IMR-90 (cell line): ENCODE measurements at regions not wholly inside any gene's neighbourhood (a gene's known extent, or its start where the extent isn't known, plus 50 kb on each side); places are given as distances from the start of the nearest gene placed in this dataset.

ENCODE experiments used
- ATAC-seq: fragments of 200-7000 bp; cut with Tn5 transposase; 2 replicates; pipeline ENCODE4 v1.9.1; 2020; ENCODE audit warnings: low read depth, mild to moderate bottlenecking, moderate library complexity
- BruUV-seq: library from RNA; stranded (reverse); fragments of 400-500 nt; replicated peaks from 2 replicates; lab custom pipeline; 2021; lab: Mats Ljungman, UMichigan
- CTCF ChIA-PET: fragments of 300-600 bp; formaldehyde crosslinking; extraction: SDS; loops from one replicate; lab custom pipeline; 2021; ENCODE audit warnings: antibody characterized with exemption; lab: Yijun Ruan, JAX
- POLR2A ChIA-PET: fragments of 300-600 bp; sonication (Branson Sonifier 250); formaldehyde crosslinking; loops from one replicate; lab custom pipeline; 2022; ENCODE audit warnings: antibody characterized with exemption; ENCODE audit not compliant: unreplicated experiment; lab: Charles Lee
- DNase-seq: peaks from one replicate; pipeline ENCODE4 v3.0.0; 2013
- H2AFZ ChIP-seq: replicated peaks from 2 replicates; pipeline ENCODE3; 2013; ENCODE audit warnings: low read length, mild to moderate bottlenecking; ENCODE audit not compliant: poor library complexity
- H2AK5ac ChIP-seq: 2 replicates; pipeline ENCODE4 v1.6.1; 2013; ENCODE audit warnings: low read depth, low read length, inconsistent platforms
- H2AK9ac ChIP-seq: replicated peaks from 2 replicates; pipeline ENCODE3; 2013; ENCODE audit warnings: mild to moderate bottlenecking, low read depth, low read length, moderate library complexity; ENCODE audit not compliant: poor library complexity
- H2BK120ac ChIP-seq: 2 replicates; pipeline ENCODE4 v1.6.1; 2013; ENCODE audit warnings: low read depth, low read length, inconsistent platforms
- H2BK15ac ChIP-seq: 3 replicates; pipeline ENCODE4 v1.6.1; 2013; ENCODE audit warnings: low read depth, low read length, inconsistent platforms
- H2BK20ac ChIP-seq: 2 replicates; pipeline ENCODE4 v1.6.1; 2013; ENCODE audit warnings: low read depth, mild to moderate bottlenecking, inconsistent platforms, low read length, moderate library complexity
- H2BK5ac ChIP-seq: 2 replicates; pipeline ENCODE4 v1.6.1; 2013; ENCODE audit warnings: mild to moderate bottlenecking, low read depth, low read length, inconsistent platforms; ENCODE audit not compliant: poor library complexity, severe bottlenecking
- H3K14ac ChIP-seq: replicated peaks from 2 replicates; pipeline ENCODE4 v1.6.1; 2013; ENCODE audit warnings: low read depth, low read length, inconsistent platforms
- H3K18ac ChIP-seq: 2 replicates; pipeline ENCODE4 v1.6.1; 2013; ENCODE audit warnings: low read depth, low read length, control low read depth
- H3K23ac ChIP-seq: 2 replicates; pipeline ENCODE4 v1.6.1; 2013; ENCODE audit warnings: low read depth, low read length, inconsistent platforms
- H3K27ac ChIP-seq: 2 replicates; pipeline ENCODE4 v1.5.1; 2013; ENCODE audit warnings: mild to moderate bottlenecking, control low read depth, low read length; ENCODE audit not compliant: insufficient read depth
- H3K27me3 ChIP-seq: 2 replicates; pipeline ENCODE4 v1.6.1; 2013; ENCODE audit warnings: low read length; ENCODE audit not compliant: control insufficient read depth, insufficient read depth
- H3K36me3 ChIP-seq: 2 replicates; pipeline ENCODE4 v1.6.1; 2013; ENCODE audit warnings: low read length, mixed read lengths; ENCODE audit not compliant: control insufficient read depth, insufficient read depth
- H3K4ac ChIP-seq: 2 replicates; pipeline ENCODE4 v1.6.1; 2013; ENCODE audit warnings: low read depth, low read length, inconsistent platforms
- H3K4me1 ChIP-seq: 2 replicates; pipeline ENCODE4 v1.6.1; 2013; ENCODE audit warnings: low read length, mixed read lengths; ENCODE audit not compliant: control insufficient read depth, insufficient read depth
- H3K4me2 ChIP-seq: 2 replicates; pipeline ENCODE4 v1.6.1; 2013; ENCODE audit warnings: low read depth, mild to moderate bottlenecking, control low read depth, low read length, moderate library complexity
- H3K4me3 ChIP-seq: 2 replicates; pipeline ENCODE4 v1.5.1; 2013; ENCODE audit warnings: low read depth, mild to moderate bottlenecking, control low read depth, low read length, moderate library complexity; ENCODE audit not compliant: insufficient read depth
- H3K56ac ChIP-seq: 2 replicates; pipeline ENCODE4 v1.6.1; 2013; ENCODE audit warnings: low read length, inconsistent platforms; ENCODE audit not compliant: insufficient read depth; ENCODE audit errors: extremely low read depth
- H3K79me1 ChIP-seq, 2 experiments: 2 replicates each; pipeline ENCODE4 v1.6.1; 2013; ENCODE audit warnings: low read length in 2 of 2, inconsistent platforms in 1 of 2, low read depth in 1 of 2
- H3K9ac ChIP-seq: 2 replicates; pipeline ENCODE4 v1.6.1; 2013; ENCODE audit warnings: low read depth, low read length, control low read depth
- H3K9me1 ChIP-seq: 2 replicates; pipeline ENCODE4 v1.6.1; 2013; ENCODE audit warnings: low read length, inconsistent platforms; ENCODE audit not compliant: insufficient read depth
- H3K9me3 ChIP-seq: 2 replicates; pipeline ENCODE4 v1.6.1; 2013; ENCODE audit warnings: low read length; ENCODE audit not compliant: control insufficient read depth, insufficient read depth
- H4K20me1 ChIP-seq: 2 replicates; pipeline ENCODE4 v1.6.1; 2013; ENCODE audit warnings: low read length, inconsistent platforms; ENCODE audit not compliant: insufficient read depth
- H4K5ac ChIP-seq: 2 replicates; pipeline ENCODE4 v1.6.1; 2013; ENCODE audit warnings: mild to moderate bottlenecking, low read depth, low read length, control low read depth
- H4K8ac ChIP-seq, 2 experiments: 2 replicates each; pipeline ENCODE4 v1.6.1; 2013; ENCODE audit warnings: low read depth in 2 of 2, low read length in 2 of 2, control low read depth in 1 of 2, inconsistent platforms in 1 of 2
- H4K91ac ChIP-seq: 2 replicates; pipeline ENCODE4 v1.6.1; 2013; ENCODE audit warnings: low read depth, low read length, inconsistent platforms; ENCODE audit not compliant: insufficient read depth
- CEBPB ChIP-seq: IDR thresholded peaks from 2 replicates; pipeline ENCODE4 v1.6.1; 2012; ENCODE audit warnings: low read depth, low read length, improper control_type of control experiment
- ELK1 ChIP-seq: fragments of 150-350 bp; IDR thresholded peaks from 2 replicates; pipeline ENCODE4 v1.6.1; 2016; ENCODE audit warnings: low read depth, mild to moderate bottlenecking, low read length, moderate library complexity, borderline replicate concordance
- MAZ ChIP-seq: IDR thresholded peaks from 2 replicates; pipeline ENCODE4 v1.6.1; 2012; ENCODE audit warnings: low read depth, mild to moderate bottlenecking, low read length, improper control_type of control experiment, moderate library complexity, borderline replicate concordance
- NFE2L2 ChIP-seq: fragments of 150-350 bp; IDR thresholded peaks from 2 replicates; pipeline ENCODE4 v1.6.1; 2016; ENCODE audit warnings: low read depth, mild to moderate bottlenecking, low read length
- RAD21 ChIP-seq: IDR thresholded peaks from 2 replicates; pipeline ENCODE4 v1.6.1; 2012; ENCODE audit warnings: low read length, improper control_type of control experiment
- RFX5 ChIP-seq: IDR thresholded peaks from 2 replicates; pipeline ENCODE4 v1.8.0; 2012; ENCODE audit warnings: low read depth, mild to moderate bottlenecking, low read length, moderate library complexity
- SMC3 ChIP-seq: fragments of 150-350 bp; IDR thresholded peaks from 2 replicates; pipeline ENCODE4 v1.6.1; 2016; ENCODE audit warnings: low read depth, mild to moderate bottlenecking, antibody characterized with exemption, low read length, moderate library complexity
- WGBS, 2 experiments: methylation state at CpG; one replicate each; pipeline versions ENCODE4 v1.1.5 to v1.1.7; 2013; ENCODE audit warnings: missing lambda C conversion rate in 2 of 2; ENCODE audit not compliant: insufficient read length in 1 of 2; ENCODE audit errors: extremely low coverage in 2 of 2; 5-methylcytosine and 5-hydroxymethylcytosine counted together
- dilution Hi-C: fragments of 300-500 bp; cut with HindIII; formaldehyde crosslinking; loops from one replicate; pipeline ENCODE4 v1.14.3; 2018; ENCODE audit warnings: low sequenced_read_pairs; ENCODE audit not compliant: unreplicated experiment
- in situ Hi-C: fragments of 300-500 bp; cut with MboI; formaldehyde crosslinking; loops from 3 replicates; pipeline ENCODE4 v1.14.3; 2019; ENCODE audit warnings: low sequenced_read_pairs, inconsistent platforms, mixed read lengths
- intact Hi-C: fragments of 100-400 bp; cut with micrococcal nuclease; formaldehyde crosslinking; loops from 2 replicates; pipeline ENCODE4 v1.10.0; 2022

- Histone ChIP-seq H2AFZ (no peak overlapping the region), H3K23ac (no peak overlapping the region), H2BK20ac (no peak overlapping the region), H3K4me3 (no peak overlapping the region), H3K18ac (no peak overlapping the region), H3K9me3 (no peaks in the 10 kb centered on the region), H3K79me1 (no peaks in the 10 kb centered on the region), H4K8ac (no peak overlapping the region), H3K4ac (no peak overlapping the region), H3K27me3 (peaks cover 6% of the 10 kb centered on the region), H2AK5ac (no peak overlapping the region), H2BK15ac (no peak overlapping the region), H2BK5ac (no peak overlapping the region), H4K91ac (no peak overlapping the region), H2AK9ac (no peak overlapping the region), H3K14ac (no peak overlapping the region), H4K20me1 (no peaks in the 10 kb centered on the region), H3K27ac (no peak overlapping the region), H3K4me1 (no peaks in the 10 kb centered on the region), H3K9ac (no peak overlapping the region), H3K36me3 (no peaks in the 10 kb centered on the region), H4K5ac (no peak overlapping the region), H2BK120ac (no peak overlapping the region), H3K9me1 (no peaks in the 10 kb centered on the region), H3K4me2 (no peak overlapping the region), H3K56ac (no peak overlapping the region)
- DNase-seq: no peak
- dilution Hi-C loops: no loop called here
- in situ Hi-C loops: no loop called here
- TF ChIP-seq MAZ (no peak), CEBPB (no peak), ELK1 (no peak), SMC3 (no peak), NFE2L2 (no peak), RAD21 (no peak), RFX5 (no peak)
- ChIA-PET CTCF (interaction anchor here (0.6 kb wide), 1 partner anchor 27 kb away, joined by 3 read pairs; no protein-coding TSS in a partner anchor), POLR2A (no interaction called here)
- intact Hi-C loops: no loop called here
- no TSS peak for BruUV-seq
- no peak for ATAC-seq
- WGBS, 2 experiments: no CpG with 5 or more reads among the region's 4 CpGs
Observed at GRCh38 chr12:69129564-69129963, 109.8 kb upstream of the CPSF6 start.
